ENCODE measurements at regions not wholly inside any gene's neighbourhood (a gene's known extent, or its start where the extent isn't known, plus 50 kb on each side); places are given as distances from the start of the nearest gene placed in this dataset.

- Mint-ChIP-seq H3K36me3 (ENCODE audit: insufficient read depth, unreplicated experiment) (no peaks in the 10 kb centered on the region), H3K9me3 (ENCODE audit: unreplicated experiment) (peaks cover 12% of the 10 kb centered on the region), H3K4me3 (ENCODE audit: unreplicated experiment) (no peak overlapping the region), H3K27ac (ENCODE audit: unreplicated experiment) (no peak overlapping the region), H3K27me3 (ENCODE audit: insufficient read depth, unreplicated experiment) (no peaks in the 10 kb centered on the region), H3K4me1 (ENCODE audit: low read depth, unreplicated experiment) (peaks cover 17% of the 10 kb centered on the region)
- Histone ChIP-seq H3K36me3 (ENCODE audit: control insufficient read depth, insufficient read depth, low read length) (no peaks in the 10 kb centered on the region), H3K4me1 (peaks cover 9% of the 10 kb centered on the region), H3K4me3 (ENCODE audit: low read depth, low read length) (no peak overlapping the region), H3K27me3 (replicated peaks; ENCODE audit: control insufficient read depth, insufficient read depth, low read length) (no peaks in the 10 kb centered on the region), H3K9me3 (no peaks in the 10 kb centered on the region)
- POLR2A ChIA-PET, result no interaction called here
- intact Hi-C loops (cut with micrococcal nuclease; ENCODE audit: unreplicated experiment), result no loop called here
- no TSS peak for BruUV-seq (replicated peaks)
- CTCF ChIA-PET, result no interaction called here
- TF ChIP-seq CTCF (IDR thresholded peaks at IDR 0.05; ENCODE audit: insufficient read depth in 1 of 2, low read depth in 1 of 2, low read length in 1 of 2, severe bottlenecking in 1 of 2, unreplicated experiment in 1 of 2), result no peak
- DNase-seq, result no peak
These were observed 194.9 kb downstream of the DUSP6 start for GRCh38 chr12:89157413-89157812.

- no peaks in the 10 kb centered on the region for H3K27me3 ChIP-seq (replicated peaks; ENCODE audit: control insufficient read depth, insufficient read depth, low read length)
- POLR2A ChIA-PET, result no interaction called here
These were observed 195.4 kb downstream of the DUSP6 start for GRCh38 chr12:89156862-89157262.

GRCh38 chr12:89156340-89156739, 196.0 kb downstream of the DUSP6 start:
- no peaks in the 10 kb centered on the region for H3K9me3 ChIP-seq
- no peak overlapping the region for H3K27ac Mint-ChIP-seq (ENCODE audit: unreplicated experiment)
- no peaks in the 10 kb centered on the region for H3K36me3 Mint-ChIP-seq (ENCODE audit: insufficient read depth, unreplicated experiment)
- no peak for DNase-seq
- H3K9me3 Mint-ChIP-seq (ENCODE audit: unreplicated experiment), result peaks cover 12% of the 10 kb centered on the region
- no peak for TF ChIP-seq CTCF (IDR thresholded peaks at IDR 0.05; ENCODE audit: insufficient read depth in 1 of 2, low read depth in 1 of 2, low read length in 1 of 2, severe bottlenecking in 1 of 2, unreplicated experiment in 1 of 2)
- intact Hi-C loops (cut with micrococcal nuclease; ENCODE audit: unreplicated experiment), result no loop called here
- H3K4me1 ChIP-seq, result peaks cover 9% of the 10 kb centered on the region
- H3K36me3 ChIP-seq (ENCODE audit: control insufficient read depth, insufficient read depth, low read length), result no peaks in the 10 kb centered on the region
- H3K4me1 Mint-ChIP-seq (ENCODE audit: low read depth, unreplicated experiment), result peaks cover 17% of the 10 kb centered on the region
- H3K4me3 ChIP-seq (ENCODE audit: low read depth, low read length), result no peak overlapping the region
- H3K27me3 ChIP-seq (replicated peaks; ENCODE audit: control insufficient read depth, insufficient read depth, low read length), result no peaks in the 10 kb centered on the region
- no peaks in the 10 kb centered on the region for H3K27me3 Mint-ChIP-seq (ENCODE audit: insufficient read depth, unreplicated experiment)
- no peak overlapping the region for H3K4me3 Mint-ChIP-seq (ENCODE audit: unreplicated experiment)
- ChIA-PET POLR2A (no interaction called here), CTCF (no interaction called here)
- no TSS peak for BruUV-seq (replicated peaks)

More at GRCh38 chr12:89156862-89157262, 195.4 kb downstream of the DUSP6 start:
- DNase-seq, result no peak
- H3K4me1 ChIP-seq, result peaks cover 9% of the 10 kb centered on the region
- no peak overlapping the region for H3K4me3 ChIP-seq (ENCODE audit: low read depth, low read length)
- CTCF ChIA-PET, result no interaction called here
- no peak for TF ChIP-seq CTCF (IDR thresholded peaks at IDR 0.05; ENCODE audit: insufficient read depth in 1 of 2, low read depth in 1 of 2, low read length in 1 of 2, severe bottlenecking in 1 of 2, unreplicated experiment in 1 of 2)
- intact Hi-C loops (cut with micrococcal nuclease; ENCODE audit: unreplicated experiment), result no loop called here
- H3K36me3 ChIP-seq (ENCODE audit: control insufficient read depth, insufficient read depth, low read length), result no peaks in the 10 kb centered on the region
- no peaks in the 10 kb centered on the region for H3K9me3 ChIP-seq
- no peak overlapping the region for H3K4me3 Mint-ChIP-seq (ENCODE audit: unreplicated experiment)
- no peaks in the 10 kb centered on the region for H3K36me3 Mint-ChIP-seq (ENCODE audit: insufficient read depth, unreplicated experiment)
- BruUV-seq (replicated peaks), result no TSS peak
- no peaks in the 10 kb centered on the region for H3K27me3 Mint-ChIP-seq (ENCODE audit: insufficient read depth, unreplicated experiment)
- H3K9me3 Mint-ChIP-seq (ENCODE audit: unreplicated experiment), result peaks cover 12% of the 10 kb centered on the region
- peaks cover 17% of the 10 kb centered on the region for H3K4me1 Mint-ChIP-seq (ENCODE audit: low read depth, unreplicated experiment)
- H3K27ac Mint-ChIP-seq (ENCODE audit: unreplicated experiment), result no peak overlapping the region

Measured in Caco-2 (cell line).